ENCODE measurements at regions not wholly inside any gene's neighbourhood (a gene's known extent, or its start where the extent isn't known, plus 50 kb on each side); places are given as distances from the start of the nearest gene placed in this dataset.
A peak's percentile ranks its signal among the peaks of the same experiment; 100 is the strongest.
"Not testable (repeated sequence)": the region's sequence is repeated elsewhere in the genome, so short reads cannot be mapped to it uniquely, and the experiment has no call there.

DNA sequence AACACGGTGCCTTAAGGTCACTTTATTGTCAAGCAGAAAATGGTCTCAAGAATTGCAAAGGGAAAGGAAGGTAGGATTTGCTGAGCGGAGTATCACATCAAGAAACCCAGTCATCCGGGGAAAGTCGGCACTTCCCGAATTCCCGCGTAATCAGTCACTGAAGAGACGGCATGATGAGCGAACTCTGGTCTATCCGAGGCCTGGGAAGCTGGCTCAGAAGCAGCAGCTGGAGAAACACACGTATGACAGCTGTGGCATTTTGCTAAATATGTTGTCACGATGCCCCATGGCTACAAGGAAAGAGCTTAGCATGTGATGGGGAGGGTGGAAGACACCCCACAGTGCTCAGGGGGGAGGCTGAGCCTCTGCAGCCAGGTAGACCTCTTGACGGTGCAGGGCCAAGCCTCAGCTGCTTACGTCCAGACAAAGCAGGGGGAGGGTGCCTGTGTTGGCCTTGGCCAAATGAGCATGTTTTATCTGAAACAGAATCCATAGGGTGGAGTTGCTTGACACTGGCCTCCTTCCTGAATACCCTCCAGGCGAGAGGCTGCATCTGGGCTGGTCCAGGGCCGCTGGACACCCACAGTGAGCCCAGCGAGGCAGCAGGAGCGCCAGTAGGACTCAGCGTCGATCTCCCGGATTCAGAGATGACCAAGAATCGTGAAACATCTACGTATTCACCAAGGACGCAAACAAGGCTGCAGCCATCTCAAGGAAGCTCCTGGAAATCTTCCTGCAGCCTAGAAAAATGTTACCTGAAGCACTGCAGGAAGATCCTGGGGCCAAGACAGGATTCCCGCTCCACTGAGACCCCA is 118.8 kb upstream of the AFDN start:
- DNase-seq (ENCODE audit: low spot score) (peak; percentile 23), ATAC-seq (no peak)

DNA sequence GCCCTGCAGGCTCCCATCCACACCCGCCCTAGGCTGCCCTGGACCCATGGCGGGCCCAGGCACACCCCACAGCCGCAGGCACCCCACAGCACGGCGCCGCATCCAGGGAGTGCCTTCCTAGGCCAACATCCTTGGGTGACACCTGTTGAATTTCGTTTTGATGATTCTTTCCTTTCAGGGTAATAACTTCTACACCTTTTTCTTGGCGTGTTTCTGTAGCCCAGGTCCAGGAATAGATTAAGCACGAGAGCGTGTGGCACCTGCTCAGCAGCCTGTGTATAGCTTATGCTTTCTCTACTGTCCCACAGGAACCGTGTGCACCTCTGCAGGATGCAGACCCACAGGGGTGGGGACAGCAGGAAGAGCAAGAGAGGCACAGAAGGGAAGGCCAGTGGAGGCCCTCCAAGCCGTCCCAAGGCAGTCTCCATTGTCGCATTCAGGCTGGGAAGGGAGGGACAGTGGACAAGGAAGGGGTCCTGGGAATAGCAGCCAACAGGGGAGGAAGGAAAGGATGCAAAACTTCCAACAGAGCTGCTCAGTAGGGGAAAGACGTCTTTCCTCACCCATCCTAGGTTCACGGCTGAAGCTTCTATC is 118.1 kb upstream of the AFDN start:
- no peak for ATAC-seq
- DNase-seq (ENCODE audit: low spot score): peak; percentile 34

- DNase-seq (ENCODE audit: low spot score): peak; percentile 12
- no peak for ATAC-seq
These were observed 117.5 kb upstream of the AFDN start for GRCh38 chr6:167709196-167709595.

GRCh38 chr6:167709776-167710336 is 116.9 kb upstream of the AFDN start:
- not testable (repeated sequence) for ATAC-seq
- DNase-seq (ENCODE audit: low spot score): peak; percentile 26

- DNase-seq (ENCODE audit: low spot score) (peak; percentile 15), ATAC-seq (no peak)
These were observed 116.3 kb upstream of the AFDN start for GRCh38 chr6:167710363-167710920.

GRCh38 chr6:167711211-167711610 is 115.5 kb upstream of the AFDN start:
- ATAC-seq: no peak
- peak; percentile 10 for DNase-seq (ENCODE audit: low spot score)

DNA sequence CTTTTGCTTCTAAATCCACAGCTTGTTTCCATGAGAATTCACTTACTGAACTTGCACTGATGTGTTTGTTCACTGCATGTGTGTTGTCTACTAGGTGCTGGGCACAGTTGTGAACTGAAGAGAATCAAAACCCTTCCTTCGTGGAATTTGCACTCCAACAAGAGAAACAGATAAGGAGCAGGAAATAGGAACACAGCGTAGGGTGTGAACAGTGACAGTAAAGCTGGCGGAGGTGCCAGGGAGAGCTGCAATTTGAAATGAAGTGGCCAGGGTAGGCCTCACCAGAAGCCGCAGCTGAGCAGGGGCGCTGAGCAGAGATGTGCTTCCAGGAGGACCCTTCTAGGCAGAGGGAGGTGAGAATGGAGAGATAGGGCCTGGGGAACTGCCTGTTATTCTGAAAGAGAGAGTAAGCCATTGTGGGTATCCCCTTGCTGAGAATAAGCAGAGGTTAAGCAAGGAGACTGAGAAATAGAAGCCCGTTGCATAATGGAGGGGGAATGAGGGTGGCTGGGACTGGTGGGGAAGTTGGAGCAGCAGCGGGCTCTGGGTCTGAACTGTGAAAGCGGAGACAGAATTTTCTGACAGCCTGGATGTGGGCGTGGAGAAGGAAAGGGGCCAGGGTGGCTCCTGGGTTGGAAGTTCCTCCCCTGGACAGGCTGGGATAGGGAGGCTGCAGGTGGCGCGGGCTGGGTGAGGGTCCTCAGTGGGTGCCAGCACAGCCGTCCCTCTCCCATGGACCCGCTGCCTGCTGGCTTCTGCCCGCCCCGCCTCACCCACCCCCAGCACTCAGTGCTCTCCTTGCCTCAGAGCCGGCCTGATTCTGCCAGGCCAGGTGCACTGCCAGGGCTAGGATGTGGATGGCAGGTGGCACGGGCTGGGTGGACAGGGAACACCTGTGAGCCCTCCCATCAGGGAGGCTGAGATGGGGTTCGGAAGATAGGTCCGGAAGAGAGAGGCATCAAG is 114.7 kb upstream of the AFDN start:
- DNase-seq (ENCODE audit: low spot score) (peak; percentile 42), ATAC-seq (no peak)

DNA sequence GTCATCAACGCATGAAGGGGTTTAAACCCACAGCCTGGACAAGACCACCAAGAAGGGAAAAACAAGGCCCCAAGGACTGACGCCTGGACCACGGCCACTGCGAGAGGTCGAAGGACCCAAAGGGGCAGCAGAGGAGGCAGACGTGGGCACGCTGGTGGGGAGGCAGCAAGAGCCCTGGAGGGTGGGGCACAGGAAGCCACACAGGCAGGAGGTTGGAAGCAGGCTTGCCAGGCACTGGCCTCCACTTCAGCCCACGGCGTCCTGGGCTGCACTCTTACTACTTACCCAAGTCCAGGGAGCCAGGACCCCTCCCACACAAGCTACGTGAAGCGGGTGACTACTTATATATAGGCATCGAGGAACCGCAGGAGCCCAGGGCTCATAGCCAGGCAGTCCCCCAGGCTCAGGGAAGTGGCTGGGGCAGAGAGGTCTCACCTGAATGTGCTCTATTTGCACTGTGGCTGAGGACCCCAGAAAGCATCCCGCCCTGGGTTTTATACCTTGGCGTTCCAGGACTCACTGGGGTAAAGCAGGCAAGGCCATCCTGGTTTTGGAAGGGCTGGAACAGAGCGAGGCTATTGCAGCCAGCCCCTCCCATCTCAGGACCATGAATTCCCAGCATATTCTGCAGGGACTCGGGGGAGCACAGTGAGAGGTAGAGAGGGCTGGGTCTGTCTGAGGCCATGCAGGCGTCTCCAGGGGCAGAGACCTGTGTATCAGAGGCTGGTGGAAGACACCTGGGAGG is 113.8 kb upstream of the AFDN start:
- no peak for ATAC-seq
- DNase-seq (ENCODE audit: low spot score): peak; percentile 37

- DNase-seq (ENCODE audit: low spot score) (peak; percentile 21), ATAC-seq (no peak)
These were observed 112.6 kb upstream of the AFDN start for GRCh38 chr6:167714152-167714551.

DNA sequence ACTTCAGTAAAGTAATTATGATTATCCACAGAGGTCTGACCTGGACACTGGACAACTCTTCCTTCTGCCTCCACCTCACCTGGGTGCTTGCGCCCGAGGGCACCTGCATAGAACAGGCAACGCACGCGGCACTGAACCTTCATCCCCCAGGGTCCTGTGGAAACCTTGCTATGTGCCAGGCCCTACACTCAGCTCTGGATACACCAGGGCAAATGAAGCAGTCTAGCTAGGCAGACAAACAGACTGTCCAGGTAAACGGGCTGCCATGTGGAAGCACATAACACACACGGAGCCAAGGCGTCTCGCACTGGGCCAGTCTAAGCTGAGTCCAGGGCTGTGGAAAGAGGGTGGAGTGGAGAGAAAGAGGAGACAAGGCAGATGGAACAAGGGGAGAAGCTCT is 109.3 kb upstream of the AFDN start:
- DNase-seq (ENCODE audit: low spot score) (peak; percentile 36), ATAC-seq (no peak)

DNA sequence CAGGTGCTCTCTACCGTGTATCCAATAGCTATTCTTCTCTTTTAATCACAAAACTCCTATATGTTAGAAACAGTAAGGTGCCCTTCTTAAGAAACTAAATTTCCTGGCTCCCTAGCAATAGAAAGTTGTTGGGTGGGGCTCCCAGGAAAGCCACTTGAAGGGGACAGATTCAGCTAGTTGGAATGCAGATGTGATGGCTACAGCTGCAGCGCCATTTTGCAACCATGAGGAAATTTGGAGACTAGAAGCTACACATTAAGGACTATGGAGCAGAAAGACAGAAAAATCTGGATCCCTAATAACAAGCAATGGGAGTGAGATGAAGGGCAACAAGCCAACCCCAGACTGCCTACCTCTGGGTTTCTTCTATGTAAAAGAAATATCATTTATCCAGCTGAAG is 108.8 kb upstream of the AFDN start:
- ATAC-seq (no peak), DNase-seq (ENCODE audit: low spot score) (peak; percentile 5)

- no peak for ATAC-seq
- DNase-seq (ENCODE audit: low spot score): peak; percentile 21
These were observed 106.8 kb upstream of the AFDN start for GRCh38 chr6:167719920-167720319.

- DNase-seq (ENCODE audit: low spot score): peak; percentile 18
These were observed 106.0 kb upstream of the AFDN start for GRCh38 chr6:167720456-167721285.

GRCh38 chr6:167721291-167721690 is 105.4 kb upstream of the AFDN start:
- DNase-seq (ENCODE audit: low spot score) (peak; percentile 28), ATAC-seq (no peak)

More at GRCh38 chr6:167720456-167721285, 106.0 kb upstream of the AFDN start:
- ATAC-seq: no peak

- ATAC-seq (no peak), DNase-seq (ENCODE audit: low spot score) (peak; percentile 37)
These were observed 103.9 kb upstream of the AFDN start for GRCh38 chr6:167722634-167723309.

DNA sequence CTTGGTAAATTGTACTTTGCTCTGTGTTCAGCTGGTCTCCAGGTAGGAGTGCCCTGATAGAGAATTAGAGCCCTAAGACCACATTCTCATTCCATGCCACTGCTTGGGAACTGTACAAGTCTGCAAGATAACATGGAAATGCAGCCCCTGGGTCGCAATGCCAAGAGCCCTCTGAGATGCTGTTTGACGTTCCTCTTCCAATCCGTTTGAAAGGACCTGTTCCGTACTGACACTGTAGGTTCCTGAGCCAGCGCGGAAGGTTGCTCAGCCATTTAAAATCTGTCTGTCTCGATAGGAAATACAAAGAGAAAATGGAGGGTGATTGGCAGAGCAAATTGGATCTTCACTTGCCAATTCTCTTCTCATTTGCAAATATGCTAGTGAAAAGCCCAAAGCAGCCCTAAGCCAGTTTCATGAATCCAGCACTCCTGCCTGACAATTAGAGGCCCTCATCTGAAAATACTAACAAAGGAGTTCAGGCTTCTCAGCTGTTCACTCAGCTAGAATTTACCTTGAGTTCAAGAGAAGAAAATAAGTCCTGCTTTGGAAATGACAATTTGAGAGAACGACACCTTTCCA is 100.6 kb upstream of the AFDN start:
- ATAC-seq (no peak), DNase-seq (ENCODE audit: low spot score) (peak; percentile 11)

- DNase-seq (ENCODE audit: low spot score) (no peak), ATAC-seq (no peak)
These were observed 96.3 kb upstream of the AFDN start for GRCh38 chr6:167730441-167730840.

GRCh38 chr6:167731216-167731615 is 95.5 kb upstream of the AFDN start:
- DNase-seq (ENCODE audit: low spot score) (no peak), ATAC-seq (no peak)

Measured in left lobe of liver (tissue), 2 donors.